GM23338 (cell line): ENCODE measurements at regions not wholly inside any gene's neighbourhood (a gene's known extent, or its start where the extent isn't known, plus 50 kb on each side); places are given as distances from the start of the nearest gene placed in this dataset.

Experiments used
- ATAC-seq: fragments of 200-7000 bp; cut with Tn5 transposase; 3 replicates; pipeline ENCODE4 v1.9.1; 2020
- DNase-seq: peaks from one replicate; pipeline ENCODE4 v3.0.0-alpha.2; 2015; ENCODE audit warnings: low spot score
- H2AFZ ChIP-seq: fragments of 200-600 bp; sonication (generic); 2 replicates; pipeline ENCODE4 v1.8.0; 2016; ENCODE audit warnings: antibody characterized with exemption, mild to moderate bottlenecking, moderate library complexity
- H3F3A ChIP-seq: fragments of 200-600 bp; sonication (generic); replicated peaks from 2 replicates; pipeline ENCODE4 v1.8.0; 2017; ENCODE audit warnings: antibody characterized with exemption, mixed run types, low read depth
- H3K27ac ChIP-seq: fragments of 200-600 bp; sonication (generic); 2 replicates; pipeline ENCODE4 v1.6.1; 2016; ENCODE audit warnings: low read depth
- H3K27me3 ChIP-seq: fragments of 200-600 bp; sonication (generic); 2 replicates; pipeline ENCODE4 v1.8.0; 2016; ENCODE audit warnings: mild to moderate bottlenecking, mixed run types, moderate library complexity; ENCODE audit not compliant: insufficient read depth
- H3K36me3 ChIP-seq: fragments of 200-600 bp; sonication (generic); 2 replicates; pipeline ENCODE4 v1.8.0; 2016; ENCODE audit warnings: mild to moderate bottlenecking; ENCODE audit not compliant: insufficient read depth
- H3K4me1 ChIP-seq: fragments of 200-600 bp; sonication (generic); 2 replicates; pipeline ENCODE4 v1.8.0; 2016; ENCODE audit warnings: mild to moderate bottlenecking, moderate library complexity; ENCODE audit not compliant: insufficient read depth
- H3K4me2 ChIP-seq: fragments of 200-600 bp; sonication (generic); 2 replicates; pipeline ENCODE4 v1.7.1; 2017; ENCODE audit warnings: mixed run types
- H3K4me3 ChIP-seq: fragments of 200-600 bp; sonication (generic); 2 replicates; pipeline ENCODE4 v1.6.1; 2016; ENCODE audit warnings: mixed run types
- H3K79me2 ChIP-seq: fragments of 200-600 bp; sonication (generic); replicated peaks from 2 replicates; pipeline ENCODE4 v1.8.0; 2017; ENCODE audit warnings: mild to moderate bottlenecking; ENCODE audit not compliant: insufficient read depth
- H3K9me2 ChIP-seq: fragments of 200-600 bp; sonication (generic); 2 replicates; pipeline ENCODE4 v1.8.0; 2017; ENCODE audit not compliant: insufficient read depth
- H4K20me1 ChIP-seq: fragments of 200-600 bp; sonication (generic); replicated peaks from 2 replicates; pipeline ENCODE4 v1.8.0; 2017; ENCODE audit warnings: mild to moderate bottlenecking; ENCODE audit not compliant: insufficient read depth
- H3K27ac Mint-ChIP-seq: 2 replicates; pipeline ENCODE4 v1.8.0; 2020; ENCODE audit warnings: inconsistent platforms, mild to moderate bottlenecking, moderate library complexity, mixed read lengths
- H3K27me3 Mint-ChIP-seq: 3 replicates; pipeline ENCODE4 v1.8.0; 2022; ENCODE audit warnings: low read depth, mild to moderate bottlenecking, moderate library complexity, mixed read lengths, inconsistent platforms; ENCODE audit not compliant: insufficient read depth, poor library complexity
- H3K36me3 Mint-ChIP-seq: 3 replicates; pipeline ENCODE4 v1.8.0; 2021; ENCODE audit warnings: low read depth, mild to moderate bottlenecking, inconsistent platforms, moderate library complexity, mixed read lengths
- H3K4me1 Mint-ChIP-seq: 3 replicates; pipeline ENCODE4 v1.8.0; 2020; ENCODE audit warnings: mild to moderate bottlenecking, inconsistent platforms, mixed read lengths
- H3K4me3 Mint-ChIP-seq: 3 replicates; pipeline ENCODE4 v1.8.0; 2021; ENCODE audit warnings: moderate library complexity, mild to moderate bottlenecking, inconsistent platforms, mixed read lengths
- H3K9me3 Mint-ChIP-seq: 3 replicates; pipeline ENCODE4 v1.8.0; 2020; ENCODE audit warnings: moderate library complexity, mild to moderate bottlenecking, inconsistent platforms, mixed read lengths
- CREB1 ChIP-seq: fragments of 250-450 bp; sonication (Bioruptor Pico); IDR thresholded peaks from 2 replicates; pipeline ENCODE4 v1.5.0; 2020; ENCODE audit warnings: low read depth, mild to moderate bottlenecking, moderate library complexity
- EZH2 ChIP-seq: fragments of 200-600 bp; sonication (generic); IDR thresholded peaks from one replicate; pipeline ENCODE4 v1.8.0; 2017; ENCODE audit warnings: antibody characterized with exemption, mild to moderate bottlenecking, low read depth; ENCODE audit not compliant: unreplicated experiment
- NANOG ChIP-seq: IDR thresholded peaks from 2 replicates; pipeline ENCODE4 v1.6.1; 2016; ENCODE audit warnings: antibody characterized with exemption, borderline replicate concordance
- POLR2AphosphoS5 ChIP-seq: IDR thresholded peaks from 2 replicates; pipeline ENCODE4 v1.6.1; 2016; ENCODE audit warnings: antibody characterized with exemption, low read depth
- STAT1 ChIP-seq: IDR thresholded peaks from one replicate; pipeline ENCODE4 v1.6.1; 2016; ENCODE audit warnings: antibody characterized with exemption; ENCODE audit not compliant: unreplicated experiment
- ZNF331 ChIP-seq: fragments of 250-450 bp; sonication (Bioruptor Pico); IDR thresholded peaks from 2 replicates; pipeline ENCODE4 v1.5.0; 2020; ENCODE audit warnings: low read depth, mild to moderate bottlenecking, moderate library complexity
- TF ChIP-seq, protein P1 (sequence below): fragments of 250-450 bp; sonication (Bioruptor Pico); IDR thresholded peaks from 2 replicates; pipeline ENCODE4 v1.5.0; 2020; ENCODE audit warnings: mild to moderate bottlenecking, moderate library complexity
- TF ChIP-seq, protein P2 (sequence below), 2 experiments: fragments of 200-600 bp in 1 of 2; sonication (generic) in 1 of 2; conservative IDR thresholded peaks; 2 replicates each; pipeline versions ENCODE4 v1.5.1 to v1.6.1; 2016 to 2017; ENCODE audit warnings: antibody characterized with exemption in 2 of 2, low read depth in 2 of 2, mild to moderate bottlenecking in 2 of 2, moderate library complexity in 1 of 2
- TF ChIP-seq, protein P3 (sequence below): IDR thresholded peaks from 2 replicates; pipeline ENCODE4 v1.6.1; 2016; ENCODE audit warnings: antibody characterized with exemption

DNA sequence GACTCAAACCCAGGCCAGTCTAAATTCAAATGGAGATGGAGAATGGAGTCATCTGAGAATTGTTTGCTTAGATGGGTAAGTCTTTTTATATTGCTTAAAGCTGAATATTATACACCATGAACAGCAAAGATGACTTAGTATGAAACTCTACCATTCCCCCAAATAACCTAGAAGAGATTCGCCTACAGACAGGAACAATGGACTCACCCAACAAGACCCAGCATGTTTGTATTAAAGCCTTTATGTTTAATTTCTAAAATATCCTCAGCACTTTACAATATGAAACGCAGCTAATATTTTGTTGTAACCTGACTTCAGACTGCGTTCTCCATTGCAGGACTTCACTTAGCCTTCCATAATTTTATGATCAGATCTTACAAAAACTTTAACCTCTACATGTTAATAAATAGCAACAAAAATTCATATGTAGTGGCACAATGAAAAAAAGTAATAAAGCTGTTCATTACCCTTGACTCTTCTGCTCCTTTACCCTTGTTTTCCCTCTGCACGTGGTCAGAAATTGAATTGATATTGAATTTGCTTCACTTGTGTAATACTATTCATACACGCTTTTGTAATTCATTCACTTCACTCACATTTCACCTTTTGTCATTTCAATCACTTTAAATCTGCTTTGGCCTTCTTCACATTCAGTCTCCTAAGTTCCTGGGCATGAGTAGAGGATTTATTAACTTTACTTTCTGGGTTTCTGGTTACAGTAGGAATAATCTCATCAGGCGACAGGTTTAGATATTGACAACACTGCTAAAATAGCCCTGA lies 177.3 kb upstream of the PTBP2 start:
- no peaks in the 10 kb centered on the region for H3K79me2 ChIP-seq
- no peak for ATAC-seq
- peaks cover 30% of the 10 kb centered on the region for H3K4me1 ChIP-seq
- Mint-ChIP-seq H3K9me3 (no peaks in the 10 kb centered on the region), H3K4me1 (peaks cover 32% of the 10 kb centered on the region), H3K27ac (peak overlapping the region; percentile 45), H3K4me3 (no peak overlapping the region), H3K27me3 (peaks cover 1% of the 10 kb centered on the region), H3K36me3 (no peaks in the 10 kb centered on the region; the same call in 2 of the 3 replicates)
- DNase-seq: no peak
- H3K4me3 ChIP-seq: no peak overlapping the region
- no peak overlapping the region for H2AFZ ChIP-seq
- H3K9me2 ChIP-seq: no peaks in the 10 kb centered on the region
- peak overlapping the region; percentile 53 for H3K4me2 ChIP-seq
- peak; percentile 68; the same call in 1 of the 2 replicates for TF ChIP-seq NANOG
- TF ChIP-seq, protein P1, sequence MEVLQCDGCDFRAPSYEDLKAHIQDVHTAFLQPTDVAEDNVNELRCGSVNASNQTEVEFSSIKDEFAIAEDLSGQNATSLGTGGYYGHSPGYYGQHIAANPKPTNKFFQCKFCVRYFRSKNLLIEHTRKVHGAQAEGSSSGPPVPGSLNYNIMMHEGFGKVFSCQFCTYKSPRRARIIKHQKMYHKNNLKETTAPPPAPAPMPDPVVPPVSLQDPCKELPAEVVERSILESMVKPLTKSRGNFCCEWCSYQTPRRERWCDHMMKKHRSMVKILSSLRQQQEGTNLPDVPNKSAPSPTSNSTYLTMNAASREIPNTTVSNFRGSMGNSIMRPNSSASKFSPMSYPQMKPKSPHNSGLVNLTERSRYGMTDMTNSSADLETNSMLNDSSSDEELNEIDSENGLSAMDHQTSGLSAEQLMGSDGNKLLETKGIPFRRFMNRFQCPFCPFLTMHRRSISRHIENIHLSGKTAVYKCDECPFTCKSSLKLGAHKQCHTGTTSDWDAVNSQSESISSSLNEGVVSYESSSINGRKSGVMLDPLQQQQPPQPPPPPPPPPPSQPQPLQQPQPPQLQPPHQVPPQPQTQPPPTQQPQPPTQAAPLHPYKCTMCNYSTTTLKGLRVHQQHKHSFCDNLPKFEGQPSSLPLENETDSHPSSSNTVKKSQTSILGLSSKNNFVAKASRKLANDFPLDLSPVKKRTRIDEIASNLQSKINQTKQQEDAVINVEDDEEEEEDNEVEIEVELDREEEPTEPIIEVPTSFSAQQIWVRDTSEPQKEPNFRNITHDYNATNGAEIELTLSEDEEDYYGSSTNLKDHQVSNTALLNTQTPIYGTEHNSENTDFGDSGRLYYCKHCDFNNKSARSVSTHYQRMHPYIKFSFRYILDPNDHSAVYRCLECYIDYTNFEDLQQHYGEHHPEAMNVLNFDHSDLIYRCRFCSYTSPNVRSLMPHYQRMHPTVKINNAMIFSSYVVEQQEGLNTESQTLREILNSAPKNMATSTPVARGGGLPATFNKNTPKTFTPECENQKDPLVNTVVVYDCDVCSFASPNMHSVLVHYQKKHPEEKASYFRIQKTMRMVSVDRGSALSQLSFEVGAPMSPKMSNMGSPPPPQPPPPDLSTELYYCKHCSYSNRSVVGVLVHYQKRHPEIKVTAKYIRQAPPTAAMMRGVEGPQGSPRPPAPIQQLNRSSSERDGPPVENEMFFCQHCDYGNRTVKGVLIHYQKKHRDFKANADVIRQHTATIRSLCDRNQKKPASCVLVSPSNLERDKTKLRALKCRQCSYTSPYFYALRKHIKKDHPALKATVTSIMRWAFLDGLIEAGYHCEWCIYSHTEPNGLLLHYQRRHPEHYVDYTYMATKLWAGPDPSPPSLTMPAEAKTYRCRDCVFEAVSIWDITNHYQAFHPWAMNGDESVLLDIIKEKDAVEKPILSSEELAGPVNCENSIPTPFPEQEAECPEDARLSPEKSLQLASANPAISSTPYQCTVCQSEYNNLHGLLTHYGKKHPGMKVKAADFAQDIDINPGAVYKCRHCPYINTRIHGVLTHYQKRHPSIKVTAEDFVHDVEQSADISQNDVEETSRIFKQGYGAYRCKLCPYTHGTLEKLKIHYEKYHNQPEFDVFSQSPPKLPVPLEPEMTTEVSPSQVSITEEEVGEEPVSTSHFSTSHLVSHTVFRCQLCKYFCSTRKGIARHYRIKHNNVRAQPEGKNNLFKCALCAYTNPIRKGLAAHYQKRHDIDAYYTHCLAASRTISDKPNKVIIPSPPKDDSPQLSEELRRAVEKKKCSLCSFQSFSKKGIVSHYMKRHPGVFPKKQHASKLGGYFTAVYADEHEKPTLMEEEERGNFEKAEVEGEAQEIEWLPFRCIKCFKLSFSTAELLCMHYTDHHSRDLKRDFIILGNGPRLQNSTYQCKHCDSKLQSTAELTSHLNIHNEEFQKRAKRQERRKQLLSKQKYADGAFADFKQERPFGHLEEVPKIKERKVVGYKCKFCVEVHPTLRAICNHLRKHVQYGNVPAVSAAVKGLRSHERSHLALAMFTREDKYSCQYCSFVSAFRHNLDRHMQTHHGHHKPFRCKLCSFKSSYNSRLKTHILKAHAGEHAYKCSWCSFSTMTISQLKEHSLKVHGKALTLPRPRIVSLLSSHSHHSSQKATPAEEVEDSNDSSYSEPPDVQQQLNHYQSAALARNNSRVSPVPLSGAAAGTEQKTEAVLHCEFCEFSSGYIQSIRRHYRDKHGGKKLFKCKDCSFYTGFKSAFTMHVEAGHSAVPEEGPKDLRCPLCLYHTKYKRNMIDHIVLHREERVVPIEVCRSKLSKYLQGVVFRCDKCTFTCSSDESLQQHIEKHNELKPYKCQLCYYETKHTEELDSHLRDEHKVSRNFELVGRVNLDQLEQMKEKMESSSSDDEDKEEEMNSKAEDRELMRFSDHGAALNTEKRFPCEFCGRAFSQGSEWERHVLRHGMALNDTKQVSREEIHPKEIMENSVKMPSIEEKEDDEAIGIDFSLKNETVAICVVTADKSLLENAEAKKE: no peak
- no peak for TF ChIP-seq POLR2AphosphoS5
- TF ChIP-seq, protein P2, sequence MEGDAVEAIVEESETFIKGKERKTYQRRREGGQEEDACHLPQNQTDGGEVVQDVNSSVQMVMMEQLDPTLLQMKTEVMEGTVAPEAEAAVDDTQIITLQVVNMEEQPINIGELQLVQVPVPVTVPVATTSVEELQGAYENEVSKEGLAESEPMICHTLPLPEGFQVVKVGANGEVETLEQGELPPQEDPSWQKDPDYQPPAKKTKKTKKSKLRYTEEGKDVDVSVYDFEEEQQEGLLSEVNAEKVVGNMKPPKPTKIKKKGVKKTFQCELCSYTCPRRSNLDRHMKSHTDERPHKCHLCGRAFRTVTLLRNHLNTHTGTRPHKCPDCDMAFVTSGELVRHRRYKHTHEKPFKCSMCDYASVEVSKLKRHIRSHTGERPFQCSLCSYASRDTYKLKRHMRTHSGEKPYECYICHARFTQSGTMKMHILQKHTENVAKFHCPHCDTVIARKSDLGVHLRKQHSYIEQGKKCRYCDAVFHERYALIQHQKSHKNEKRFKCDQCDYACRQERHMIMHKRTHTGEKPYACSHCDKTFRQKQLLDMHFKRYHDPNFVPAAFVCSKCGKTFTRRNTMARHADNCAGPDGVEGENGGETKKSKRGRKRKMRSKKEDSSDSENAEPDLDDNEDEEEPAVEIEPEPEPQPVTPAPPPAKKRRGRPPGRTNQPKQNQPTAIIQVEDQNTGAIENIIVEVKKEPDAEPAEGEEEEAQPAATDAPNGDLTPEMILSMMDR (conservative IDR thresholded peaks at IDR 0.05; ENCODE audit: low read depth in 2 of 2): no peak
- no peak for TF ChIP-seq ZNF331 (CRISPR knock-in tag)
- TF ChIP-seq, protein P3, sequence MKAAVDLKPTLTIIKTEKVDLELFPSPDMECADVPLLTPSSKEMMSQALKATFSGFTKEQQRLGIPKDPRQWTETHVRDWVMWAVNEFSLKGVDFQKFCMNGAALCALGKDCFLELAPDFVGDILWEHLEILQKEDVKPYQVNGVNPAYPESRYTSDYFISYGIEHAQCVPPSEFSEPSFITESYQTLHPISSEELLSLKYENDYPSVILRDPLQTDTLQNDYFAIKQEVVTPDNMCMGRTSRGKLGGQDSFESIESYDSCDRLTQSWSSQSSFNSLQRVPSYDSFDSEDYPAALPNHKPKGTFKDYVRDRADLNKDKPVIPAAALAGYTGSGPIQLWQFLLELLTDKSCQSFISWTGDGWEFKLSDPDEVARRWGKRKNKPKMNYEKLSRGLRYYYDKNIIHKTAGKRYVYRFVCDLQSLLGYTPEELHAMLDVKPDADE: no peak
- TF ChIP-seq CREB1: no peak
- TF ChIP-seq EZH2: no peak
- no peak for TF ChIP-seq STAT1
- H3F3A ChIP-seq: no peaks in the 10 kb centered on the region
- no peaks in the 10 kb centered on the region for H3K36me3 ChIP-seq
- no peaks in the 10 kb centered on the region for H3K27me3 ChIP-seq
- H3K27ac ChIP-seq: peak overlapping the region; percentile 10; the same call in 1 of the 2 replicates
- no peaks in the 10 kb centered on the region for H4K20me1 ChIP-seq
